ENCODE measurements at regions not wholly inside any gene's neighbourhood (a gene's known extent, or its start where the extent isn't known, plus 50 kb on each side); places are given as distances from the start of the nearest gene placed in this dataset.

- Histone ChIP-seq H3K9ac (ENCODE audit: low read depth, low read length) (no peak overlapping the region), H3K9me3 (ENCODE audit: control insufficient read depth, insufficient read depth, low read length) (no peaks in the 10 kb centered on the region), H3K27me3 (ENCODE audit: control insufficient read depth, insufficient read depth, low read length) (no peaks in the 10 kb centered on the region), H3K36me3 (ENCODE audit: control insufficient read depth, insufficient read depth, low read length) (no peaks in the 10 kb centered on the region), H3K27ac (ENCODE audit: low read depth, low read length) (no peak overlapping the region), H3K4me1 (ENCODE audit: control insufficient read depth, insufficient read depth, low read length) (peaks cover 16% of the 10 kb centered on the region), H3K4me3 (ENCODE audit: low read depth, low read length) (no peak overlapping the region)
Observed at GRCh38 chr18:77750006-77750405, 500.4 kb downstream of the GALR1 start.

DNA sequence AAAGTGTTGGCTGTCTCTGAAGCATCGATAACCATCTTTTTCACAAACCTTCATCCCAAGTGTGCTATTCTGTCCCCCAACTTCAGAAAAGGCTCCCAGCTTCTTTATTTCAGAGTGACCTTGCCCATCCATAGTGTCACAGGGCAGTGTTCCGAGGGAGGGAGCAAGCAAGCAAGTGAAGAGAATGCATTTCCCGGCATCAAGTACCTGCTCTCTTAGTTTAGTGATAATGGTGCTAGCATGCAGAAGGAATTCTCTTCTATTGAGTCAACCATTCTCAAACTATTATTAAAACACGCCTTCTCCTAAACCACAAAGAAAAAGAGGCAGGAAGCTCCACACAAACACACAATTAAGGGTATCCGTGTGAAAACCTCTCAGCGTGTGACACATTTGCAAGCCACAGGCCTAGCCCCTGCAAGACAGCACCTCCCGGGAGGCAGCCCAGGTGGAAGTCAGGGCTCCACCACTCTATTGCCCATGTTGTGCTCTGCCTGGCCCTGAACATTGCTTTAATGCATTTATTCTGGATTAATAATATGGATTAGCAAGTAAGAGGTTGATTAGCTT lies 504.9 kb downstream of the GALR1 start:
- Histone ChIP-seq H3K9ac (ENCODE audit: low read depth, low read length) (no peak overlapping the region), H3K9me3 (ENCODE audit: control insufficient read depth, insufficient read depth, low read length) (no peaks in the 10 kb centered on the region), H3K27ac (ENCODE audit: low read depth, low read length) (peak overlapping the region; percentile 72), H3K4me1 (ENCODE audit: control insufficient read depth, insufficient read depth, low read length) (peaks cover 23% of the 10 kb centered on the region), H3K4me3 (ENCODE audit: low read depth, low read length) (no peak overlapping the region), H3K27me3 (ENCODE audit: control insufficient read depth, insufficient read depth, low read length) (no peaks in the 10 kb centered on the region), H3K36me3 (ENCODE audit: control insufficient read depth, insufficient read depth, low read length) (no peaks in the 10 kb centered on the region)

GRCh38 chr18:77755187-77755586 lies 505.5 kb downstream of the GALR1 start:
- H3K36me3 ChIP-seq (ENCODE audit: control insufficient read depth, insufficient read depth, low read length), result no peaks in the 10 kb centered on the region
- H3K27ac ChIP-seq (ENCODE audit: low read depth, low read length), result no peak overlapping the region
- no peak overlapping the region for H3K9ac ChIP-seq (ENCODE audit: low read depth, low read length)
- no peaks in the 10 kb centered on the region for H3K27me3 ChIP-seq (ENCODE audit: control insufficient read depth, insufficient read depth, low read length)
- no peak overlapping the region for H3K4me3 ChIP-seq (ENCODE audit: low read depth, low read length)
- peaks cover 23% of the 10 kb centered on the region for H3K4me1 ChIP-seq (ENCODE audit: control insufficient read depth, insufficient read depth, low read length)
- no peaks in the 10 kb centered on the region for H3K9me3 ChIP-seq (ENCODE audit: control insufficient read depth, insufficient read depth, low read length)

DNA sequence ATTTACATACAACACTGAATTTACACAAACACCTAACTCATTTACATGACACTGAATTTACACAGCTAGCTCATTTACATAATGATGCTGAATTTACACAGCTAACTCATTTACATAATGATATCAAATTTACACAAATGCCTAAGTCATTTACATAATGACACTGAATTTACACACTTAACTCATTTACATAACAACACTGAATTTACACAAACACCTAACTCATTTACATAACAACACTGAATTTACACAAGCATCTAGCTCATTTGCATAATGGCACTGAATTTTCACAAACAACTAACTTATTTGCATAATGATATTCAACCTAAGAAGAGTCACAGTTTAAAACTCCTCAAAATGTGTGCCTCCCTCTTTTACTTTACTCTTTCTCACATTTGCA lies 511.7 kb downstream of the GALR1 start:
- Histone ChIP-seq H3K9me3 (ENCODE audit: control insufficient read depth, insufficient read depth, low read length) (peaks cover 9% of the 10 kb centered on the region), H3K36me3 (ENCODE audit: control insufficient read depth, insufficient read depth, low read length) (no peaks in the 10 kb centered on the region), H3K27me3 (ENCODE audit: control insufficient read depth, insufficient read depth, low read length) (no peaks in the 10 kb centered on the region), H3K9ac (ENCODE audit: low read depth, low read length) (no peak overlapping the region), H3K4me3 (ENCODE audit: low read depth, low read length) (no peak overlapping the region), H3K27ac (ENCODE audit: low read depth, low read length) (no peak overlapping the region), H3K4me1 (ENCODE audit: control insufficient read depth, insufficient read depth, low read length) (peaks cover 29% of the 10 kb centered on the region)

DNA sequence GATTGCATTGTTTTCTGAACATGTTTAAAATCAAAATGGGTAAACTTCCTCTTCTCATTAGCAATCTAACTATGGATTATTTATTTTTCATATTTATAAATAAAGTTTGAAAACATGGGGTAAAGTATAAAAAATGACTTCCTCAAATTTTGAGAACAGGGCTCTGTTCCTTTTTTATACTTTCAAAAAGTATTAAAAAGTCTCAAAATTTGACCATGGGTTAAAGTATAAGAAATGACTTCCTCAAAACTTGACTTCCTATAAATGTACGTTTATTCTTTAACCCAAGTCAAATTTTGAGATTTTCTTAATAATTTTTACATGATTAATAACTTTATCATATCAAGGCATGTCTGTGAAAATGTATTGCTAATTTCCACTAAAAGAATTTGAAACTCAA lies 512.4 kb downstream of the GALR1 start:
- Histone ChIP-seq H3K4me3 (ENCODE audit: low read depth, low read length) (no peak overlapping the region), H3K27ac (ENCODE audit: low read depth, low read length) (peak overlapping the region; percentile 3), H3K9me3 (ENCODE audit: control insufficient read depth, insufficient read depth, low read length) (peaks cover 9% of the 10 kb centered on the region), H3K36me3 (ENCODE audit: control insufficient read depth, insufficient read depth, low read length) (no peaks in the 10 kb centered on the region), H3K9ac (ENCODE audit: low read depth, low read length) (no peak overlapping the region), H3K4me1 (ENCODE audit: control insufficient read depth, insufficient read depth, low read length) (peaks cover 29% of the 10 kb centered on the region), H3K27me3 (ENCODE audit: control insufficient read depth, insufficient read depth, low read length) (no peaks in the 10 kb centered on the region)

- H3K9ac ChIP-seq (ENCODE audit: low read depth, low read length), result no peak overlapping the region
- no peak overlapping the region for H3K4me3 ChIP-seq (ENCODE audit: low read depth, low read length)
- peaks cover 9% of the 10 kb centered on the region for H3K9me3 ChIP-seq (ENCODE audit: control insufficient read depth, insufficient read depth, low read length)
- peak overlapping the region; percentile 9 for H3K27ac ChIP-seq (ENCODE audit: low read depth, low read length)
- no peaks in the 10 kb centered on the region for H3K27me3 ChIP-seq (ENCODE audit: control insufficient read depth, insufficient read depth, low read length)
- H3K36me3 ChIP-seq (ENCODE audit: control insufficient read depth, insufficient read depth, low read length), result no peaks in the 10 kb centered on the region
- peaks cover 29% of the 10 kb centered on the region for H3K4me1 ChIP-seq (ENCODE audit: control insufficient read depth, insufficient read depth, low read length)
Observed at GRCh38 chr18:77762642-77763041, 513.0 kb downstream of the GALR1 start.

DNA sequence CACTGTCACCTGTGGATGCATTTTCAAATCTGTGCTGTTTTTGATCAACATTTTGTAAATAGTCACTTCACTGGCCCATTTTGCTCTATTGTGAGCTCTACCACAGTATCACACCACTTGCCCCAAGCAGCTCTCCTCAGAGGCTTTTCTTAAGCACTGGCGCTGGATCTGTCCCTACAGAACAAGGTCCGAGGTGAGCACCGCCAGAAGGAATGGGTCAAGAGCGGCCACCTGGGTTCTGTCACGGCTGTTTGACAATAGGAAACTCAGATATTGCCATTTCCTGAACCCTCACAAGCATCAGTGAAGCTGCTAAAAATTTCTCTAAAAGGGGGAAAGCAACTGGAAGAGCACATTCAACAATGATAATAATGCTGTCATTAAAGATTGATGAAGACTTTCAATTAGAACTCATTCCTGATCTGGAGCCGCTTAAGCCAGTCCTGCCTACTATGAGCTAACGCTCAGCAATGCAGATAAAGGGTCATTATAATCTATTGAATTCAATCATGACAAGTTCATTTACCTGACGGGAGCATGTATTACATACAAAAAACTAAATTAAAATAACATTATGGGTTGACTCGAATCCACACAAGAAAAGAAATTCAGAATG lies 514.0 kb downstream of the GALR1 start:
- H3K27me3 ChIP-seq (ENCODE audit: control insufficient read depth, insufficient read depth, low read length), result no peaks in the 10 kb centered on the region
- H3K9me3 ChIP-seq (ENCODE audit: control insufficient read depth, insufficient read depth, low read length), result peaks cover 9% of the 10 kb centered on the region
- H3K4me3 ChIP-seq (ENCODE audit: low read depth, low read length), result no peak overlapping the region
- H3K9ac ChIP-seq (ENCODE audit: low read depth, low read length), result no peak overlapping the region
- peaks cover 29% of the 10 kb centered on the region for H3K4me1 ChIP-seq (ENCODE audit: control insufficient read depth, insufficient read depth, low read length)
- no peaks in the 10 kb centered on the region for H3K36me3 ChIP-seq (ENCODE audit: control insufficient read depth, insufficient read depth, low read length)
- H3K27ac ChIP-seq (ENCODE audit: low read depth, low read length), result no peak overlapping the region

DNA sequence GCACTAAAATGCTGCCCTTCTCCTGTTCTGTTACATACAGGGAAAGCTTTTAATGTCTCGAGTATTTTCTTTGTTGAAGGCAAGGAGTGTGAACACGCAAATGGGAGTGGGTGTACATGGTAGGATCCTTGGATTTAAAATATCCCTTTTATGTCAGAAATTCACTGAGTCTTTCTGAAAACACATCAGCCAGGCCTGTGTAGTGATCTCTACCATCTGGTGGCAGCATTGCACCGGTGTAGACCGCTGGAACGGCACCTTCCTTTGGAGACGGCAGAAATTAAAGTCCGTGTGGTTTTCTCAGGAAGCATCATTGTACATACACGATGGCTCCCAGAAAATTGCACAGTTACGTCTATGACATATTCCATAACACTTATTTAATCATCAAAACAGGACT lies 515.8 kb downstream of the GALR1 start:
- Histone ChIP-seq H3K9me3 (ENCODE audit: control insufficient read depth, insufficient read depth, low read length) (peaks cover 9% of the 10 kb centered on the region), H3K4me3 (ENCODE audit: low read depth, low read length) (no peak overlapping the region), H3K9ac (ENCODE audit: low read depth, low read length) (no peak overlapping the region)

GRCh38 chr18:77766421-77766820 lies 516.8 kb downstream of the GALR1 start:
- Histone ChIP-seq H3K27ac (ENCODE audit: low read depth, low read length) (no peak overlapping the region), H3K9ac (ENCODE audit: low read depth, low read length) (no peak overlapping the region), H3K4me1 (ENCODE audit: control insufficient read depth, insufficient read depth, low read length) (peaks cover 29% of the 10 kb centered on the region), H3K27me3 (ENCODE audit: control insufficient read depth, insufficient read depth, low read length) (no peaks in the 10 kb centered on the region), H3K36me3 (ENCODE audit: control insufficient read depth, insufficient read depth, low read length) (no peaks in the 10 kb centered on the region), H3K4me3 (ENCODE audit: low read depth, low read length) (no peak overlapping the region), H3K9me3 (ENCODE audit: control insufficient read depth, insufficient read depth, low read length) (peaks cover 2% of the 10 kb centered on the region)

More for the DNA sequence above, 515.8 kb downstream of the GALR1 start:
- Histone ChIP-seq H3K27ac (ENCODE audit: low read depth, low read length) (no peak overlapping the region), H3K4me1 (ENCODE audit: control insufficient read depth, insufficient read depth, low read length) (peaks cover 29% of the 10 kb centered on the region), H3K36me3 (ENCODE audit: control insufficient read depth, insufficient read depth, low read length) (no peaks in the 10 kb centered on the region), H3K27me3 (ENCODE audit: control insufficient read depth, insufficient read depth, low read length) (no peaks in the 10 kb centered on the region)

GRCh38 chr18:77772177-77772576 lies 522.5 kb downstream of the GALR1 start:
- H3K4me1 ChIP-seq (ENCODE audit: control insufficient read depth, insufficient read depth, low read length), result no peaks in the 10 kb centered on the region
- H3K4me3 ChIP-seq (ENCODE audit: low read depth, low read length), result no peak overlapping the region
- H3K9me3 ChIP-seq (ENCODE audit: control insufficient read depth, insufficient read depth, low read length), result no peaks in the 10 kb centered on the region
- H3K36me3 ChIP-seq (ENCODE audit: control insufficient read depth, insufficient read depth, low read length), result no peaks in the 10 kb centered on the region
- no peak overlapping the region for H3K27ac ChIP-seq (ENCODE audit: low read depth, low read length)
- no peaks in the 10 kb centered on the region for H3K27me3 ChIP-seq (ENCODE audit: control insufficient read depth, insufficient read depth, low read length)
- no peak overlapping the region for H3K9ac ChIP-seq (ENCODE audit: low read depth, low read length)

DNA sequence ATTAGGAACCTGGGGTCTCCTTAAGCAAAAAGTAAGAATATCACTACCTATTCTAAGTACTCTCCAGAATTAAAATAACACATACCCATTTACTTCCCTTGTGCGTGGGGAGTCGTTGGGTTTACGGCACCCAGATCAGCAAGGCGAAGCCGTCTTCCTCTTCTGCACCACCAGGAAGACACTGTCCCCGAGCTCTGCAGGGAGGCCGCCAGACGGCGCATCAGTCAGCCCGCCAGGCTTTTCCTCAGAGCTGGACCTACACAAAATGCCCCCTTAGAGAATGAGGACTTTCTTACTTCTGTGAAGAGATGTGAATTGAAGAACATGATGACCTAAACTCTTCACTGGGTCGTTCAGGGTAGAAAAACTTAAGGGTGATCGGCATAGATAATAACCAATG lies 526.5 kb downstream of the GALR1 start:
- Histone ChIP-seq H3K9ac (ENCODE audit: low read depth, low read length) (no peak overlapping the region), H3K4me3 (ENCODE audit: low read depth, low read length) (no peak overlapping the region), H3K27ac (ENCODE audit: low read depth, low read length) (no peak overlapping the region), H3K27me3 (ENCODE audit: control insufficient read depth, insufficient read depth, low read length) (no peaks in the 10 kb centered on the region), H3K9me3 (ENCODE audit: control insufficient read depth, insufficient read depth, low read length) (0 out of 2 replicates have a peak, but pooled peaks cover 2% of the 10 kb centered on the region), H3K4me1 (ENCODE audit: control insufficient read depth, insufficient read depth, low read length) (no peaks in the 10 kb centered on the region), H3K36me3 (ENCODE audit: control insufficient read depth, insufficient read depth, low read length) (no peaks in the 10 kb centered on the region)

Data from HUES48 (cell line).